Peyer's patch (tissue), 4 donors: ENCODE measurements at regions not wholly inside any gene's neighbourhood (a gene's known extent, or its start where the extent isn't known, plus 50 kb on each side); places are given as distances from the start of the nearest gene placed in this dataset.

Experiments used
- POLR2A ChIP-seq, 2 donors: fragments of 450-650 bp; IDR thresholded peaks; one replicate each; pipeline ENCODE4 v1.5.1; 2017; ENCODE audit warnings: antibody characterized with exemption in 2 of 2, mild to moderate bottlenecking in 2 of 2, moderate library complexity in 2 of 2
- TF ChIP-seq, protein P1 (sequence below), 6 experiments: fragments of 450-650 bp in 4 of 6; fragments of 200-600 bp in 2 of 6; sonication (generic) in 1 of 6; IDR thresholded peaks; one replicate each; pipeline ENCODE4 v1.5.1; 2017 to 2019; ENCODE audit warnings: antibody characterized with exemption in 6 of 6, mild to moderate bottlenecking in 3 of 6, moderate library complexity in 1 of 6

DNA sequence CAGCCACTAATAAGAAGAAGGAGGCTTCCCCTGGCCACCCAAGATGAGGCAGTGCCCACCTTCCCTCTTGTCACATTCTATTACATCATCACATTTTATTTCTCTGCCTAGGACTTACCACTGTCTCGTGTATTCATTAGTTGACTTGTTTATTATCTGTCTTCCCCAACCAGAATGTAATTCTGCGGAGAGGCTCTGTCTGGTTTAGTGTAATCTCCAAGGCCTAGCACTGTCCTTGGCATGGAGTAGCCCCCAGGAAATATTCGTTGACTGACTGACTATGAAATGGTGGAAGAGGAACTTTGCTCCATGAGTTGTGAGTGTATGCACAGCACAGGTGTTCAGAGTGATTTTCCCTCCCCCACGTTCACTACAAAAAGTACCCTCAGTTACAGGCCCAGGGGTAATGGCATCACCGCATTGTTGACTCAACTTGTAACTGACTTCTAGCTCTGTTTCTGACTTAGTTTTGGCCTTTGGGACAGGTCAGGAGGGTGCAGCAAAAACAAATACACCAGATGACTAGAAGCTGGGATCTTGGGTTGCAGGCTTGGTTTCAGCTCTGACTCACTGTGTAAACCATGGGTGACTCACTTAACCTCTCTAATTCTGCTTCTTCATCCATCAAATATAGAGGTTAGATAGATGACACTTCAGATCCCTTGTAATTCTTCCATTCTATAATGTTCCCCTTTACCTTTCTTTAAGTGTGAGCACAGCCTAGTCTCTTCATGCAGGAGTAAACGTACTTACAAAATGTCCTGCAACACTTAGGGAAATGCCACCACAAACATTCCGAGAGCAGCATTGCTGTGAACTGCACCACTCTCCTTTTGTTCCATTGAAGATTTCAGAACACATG, 229.7 kb downstream of the KCNRG start:
- TF ChIP-seq, protein P1, sequence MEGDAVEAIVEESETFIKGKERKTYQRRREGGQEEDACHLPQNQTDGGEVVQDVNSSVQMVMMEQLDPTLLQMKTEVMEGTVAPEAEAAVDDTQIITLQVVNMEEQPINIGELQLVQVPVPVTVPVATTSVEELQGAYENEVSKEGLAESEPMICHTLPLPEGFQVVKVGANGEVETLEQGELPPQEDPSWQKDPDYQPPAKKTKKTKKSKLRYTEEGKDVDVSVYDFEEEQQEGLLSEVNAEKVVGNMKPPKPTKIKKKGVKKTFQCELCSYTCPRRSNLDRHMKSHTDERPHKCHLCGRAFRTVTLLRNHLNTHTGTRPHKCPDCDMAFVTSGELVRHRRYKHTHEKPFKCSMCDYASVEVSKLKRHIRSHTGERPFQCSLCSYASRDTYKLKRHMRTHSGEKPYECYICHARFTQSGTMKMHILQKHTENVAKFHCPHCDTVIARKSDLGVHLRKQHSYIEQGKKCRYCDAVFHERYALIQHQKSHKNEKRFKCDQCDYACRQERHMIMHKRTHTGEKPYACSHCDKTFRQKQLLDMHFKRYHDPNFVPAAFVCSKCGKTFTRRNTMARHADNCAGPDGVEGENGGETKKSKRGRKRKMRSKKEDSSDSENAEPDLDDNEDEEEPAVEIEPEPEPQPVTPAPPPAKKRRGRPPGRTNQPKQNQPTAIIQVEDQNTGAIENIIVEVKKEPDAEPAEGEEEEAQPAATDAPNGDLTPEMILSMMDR (IDR thresholded peaks at IDR 0.05) = no peak
- TF ChIP-seq POLR2A (IDR thresholded peaks at IDR 0.05) = no peak
